HG02943 (cell line): ENCODE measurements at regions not wholly inside any gene's neighbourhood (a gene's known extent, or its start where the extent isn't known, plus 50 kb on each side); places are given as distances from the start of the nearest gene placed in this dataset.

Source experiments
- ATAC-seq: cut with Tn5 transposase; IDR thresholded peaks from one replicate; pipeline ENCODE4 v1.9.1; 2021; ENCODE audit warnings: mild to moderate bottlenecking, low read depth, moderate library complexity; ENCODE audit not compliant: unreplicated experiment

DNA sequence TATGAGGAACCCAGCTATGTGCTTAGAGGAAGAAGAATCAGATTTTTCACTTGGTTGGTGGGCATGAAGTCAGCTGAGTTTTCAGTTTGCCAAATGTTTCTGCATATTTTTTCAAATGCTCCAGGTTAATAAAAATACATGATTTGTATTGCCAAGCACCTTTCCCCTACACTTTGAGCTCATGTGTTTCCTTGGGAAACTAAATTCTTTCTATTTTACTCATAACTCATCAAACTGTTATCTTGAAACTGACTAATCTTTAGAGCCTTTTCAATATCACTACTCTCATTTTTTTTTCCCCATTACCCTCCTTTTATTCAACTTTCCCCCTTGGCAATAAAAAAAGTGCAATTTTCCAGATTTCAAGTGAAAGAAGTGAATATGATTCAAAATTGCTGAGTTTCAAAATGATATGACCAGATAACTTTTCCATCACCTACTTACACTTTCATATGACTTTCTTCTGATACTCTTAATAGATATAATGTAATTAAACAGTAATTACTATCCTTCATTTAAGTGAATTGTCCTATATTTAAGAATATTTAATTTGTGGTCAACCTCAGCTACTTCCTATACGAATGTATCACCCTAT is 91.9 kb upstream of the SOX6 start:
- no peak for ATAC-seq

DNA sequence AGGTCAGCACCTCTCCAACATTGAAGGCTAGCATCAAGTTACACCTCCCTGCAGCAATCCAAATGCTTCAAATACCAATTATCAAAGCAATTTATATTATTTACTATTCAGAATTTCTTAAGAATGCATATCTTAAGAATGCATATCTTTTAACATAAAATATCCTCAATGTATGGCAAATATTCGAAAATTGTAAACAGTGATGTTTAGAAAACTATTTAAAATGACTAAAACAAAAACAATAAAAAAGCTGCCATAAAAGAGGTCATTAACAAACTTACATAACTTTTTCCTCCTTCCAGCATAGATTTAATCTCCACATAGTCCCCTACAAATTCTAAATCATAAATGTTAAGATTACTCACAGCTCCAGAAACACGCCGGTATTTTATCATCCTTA is 85.1 kb upstream of the SOX6 start:
- no peak for ATAC-seq

DNA sequence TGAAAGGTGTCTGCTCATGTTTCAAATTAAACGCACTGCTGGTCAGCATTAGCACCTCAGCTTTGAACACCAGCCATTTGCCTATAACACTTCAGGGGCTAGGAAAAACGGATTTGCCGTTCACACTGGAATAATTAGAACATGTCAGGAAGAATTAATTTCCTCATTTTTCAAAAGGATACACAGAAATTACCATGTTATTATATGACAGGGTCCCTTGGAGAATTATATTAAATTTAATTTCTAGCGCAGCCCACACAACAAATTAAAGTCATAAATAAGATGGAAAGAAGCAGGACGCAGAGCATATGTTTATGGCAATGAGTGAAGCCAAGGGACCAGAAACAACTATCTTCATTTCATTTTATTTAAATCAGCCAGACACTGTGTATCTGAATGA is 83.8 kb upstream of the SOX6 start:
- no peak for ATAC-seq

DNA sequence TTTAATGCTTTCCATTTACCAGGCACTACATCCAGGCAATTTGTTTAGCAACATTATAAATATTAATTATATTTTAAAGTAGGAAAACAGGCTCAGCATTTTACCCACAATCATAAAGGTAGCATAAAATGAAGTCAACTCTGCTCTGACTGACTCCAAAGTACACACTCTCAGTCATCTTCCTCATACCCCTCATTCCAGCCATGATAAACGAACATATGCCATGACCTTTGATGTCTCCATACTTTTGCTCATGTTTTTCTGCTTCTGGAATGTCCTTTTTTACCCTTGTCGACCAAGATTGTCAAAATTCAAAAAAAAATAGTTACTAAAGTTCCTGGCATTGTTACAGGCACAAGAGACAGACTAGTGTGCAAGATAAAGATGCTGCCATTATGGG is 77.7 kb upstream of the SOX6 start:
- ATAC-seq: no peak

DNA sequence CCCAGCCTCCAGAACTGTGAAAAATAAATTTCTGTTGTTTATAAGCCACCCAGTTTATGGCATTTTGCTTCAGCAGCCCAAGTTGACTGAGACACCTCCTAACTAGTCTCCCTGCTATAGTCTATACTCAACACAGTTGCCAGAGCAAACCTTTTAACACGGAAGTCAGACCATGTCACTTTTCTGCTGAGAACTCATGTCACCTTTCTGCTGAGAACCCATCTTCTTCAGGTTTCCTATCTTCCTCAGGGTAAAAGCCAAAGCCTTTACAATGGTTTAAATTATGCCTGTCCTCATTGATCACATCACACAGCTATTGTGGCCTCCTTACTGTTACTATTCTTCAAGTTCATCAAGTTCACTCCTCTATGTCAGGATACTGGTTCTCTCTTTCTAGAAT is 74.3 kb upstream of the SOX6 start:
- no peak for ATAC-seq

DNA sequence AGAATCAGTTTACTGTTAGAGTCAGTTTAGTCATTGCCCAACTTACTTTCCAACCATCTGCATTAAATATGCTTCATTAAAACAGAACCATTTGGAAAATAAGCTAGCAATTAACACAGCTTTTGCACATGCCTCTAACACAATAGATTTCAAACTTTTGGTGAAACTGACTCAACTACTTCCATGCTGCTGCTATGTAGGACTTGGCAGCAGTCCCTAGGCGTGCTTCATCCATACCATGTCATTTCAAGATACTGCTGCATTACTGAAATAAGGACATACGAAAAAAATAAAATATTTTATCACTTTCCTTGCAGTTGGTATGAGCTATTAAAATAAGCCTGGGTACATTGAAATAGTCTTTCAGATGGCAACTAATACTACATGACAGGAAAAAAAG is 65.5 kb upstream of the SOX6 start:
- no peak for ATAC-seq

DNA sequence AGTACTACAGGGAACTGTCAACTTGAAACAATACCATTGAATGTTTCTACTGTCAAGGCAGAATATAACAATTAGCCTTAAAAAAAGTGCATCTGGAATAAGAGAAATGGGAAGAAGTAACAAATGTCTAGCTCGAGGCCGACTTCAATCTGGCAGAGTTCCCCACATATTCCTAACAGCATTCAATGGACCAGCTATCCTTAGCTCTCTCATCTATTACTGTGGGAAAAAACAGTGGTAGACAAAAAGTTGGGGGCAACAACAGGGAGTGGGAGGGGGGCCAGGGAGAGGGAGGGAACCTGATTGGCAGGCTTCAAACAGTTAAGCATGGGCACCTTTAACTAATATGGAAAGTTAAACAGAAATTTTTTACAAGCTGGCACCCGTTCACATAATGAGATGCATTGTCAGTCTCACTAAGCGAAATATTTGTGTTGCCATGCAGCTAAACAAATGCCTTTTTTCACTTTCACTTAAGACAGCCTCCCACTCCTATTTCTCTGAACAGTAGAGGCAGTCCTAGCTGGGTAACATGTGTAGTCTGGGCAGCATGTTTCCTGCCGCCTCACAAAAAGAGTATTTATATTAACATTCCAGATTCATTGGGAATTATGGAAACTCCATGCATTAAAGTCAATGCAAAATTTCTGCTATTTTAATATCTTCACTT is 62.2 kb upstream of the SOX6 start:
- no peak for ATAC-seq

DNA sequence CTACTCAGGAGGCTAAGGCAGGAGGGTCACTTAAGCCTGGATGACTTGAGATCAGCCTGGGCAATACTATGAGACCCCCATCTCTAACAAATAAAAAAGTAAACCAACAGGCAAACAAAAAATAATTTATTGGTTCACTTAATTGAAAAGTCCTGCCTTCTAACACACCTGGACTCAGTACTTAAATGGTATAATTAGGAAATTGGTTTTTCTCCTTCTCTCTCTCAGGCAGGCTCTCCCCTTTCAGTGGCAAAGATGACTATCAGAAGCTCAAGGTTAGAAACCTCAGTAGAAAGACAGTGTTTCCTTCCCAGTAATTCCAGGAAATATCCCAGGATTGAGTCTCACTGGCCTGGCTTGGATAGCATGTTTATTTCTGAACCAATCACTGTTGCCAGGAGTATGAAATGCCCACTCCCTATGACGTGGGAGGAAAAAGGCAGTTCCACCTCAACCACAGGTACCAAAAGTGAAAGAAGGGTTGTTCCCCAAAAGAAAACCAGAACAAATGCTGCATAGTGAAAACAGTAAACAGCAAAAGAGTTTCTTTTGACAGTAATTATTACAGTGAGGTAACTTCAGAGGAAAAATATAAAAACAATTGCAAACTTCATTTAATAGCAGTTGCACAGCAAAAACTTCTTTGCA is 56.3 kb upstream of the SOX6 start:
- no peak for ATAC-seq

DNA sequence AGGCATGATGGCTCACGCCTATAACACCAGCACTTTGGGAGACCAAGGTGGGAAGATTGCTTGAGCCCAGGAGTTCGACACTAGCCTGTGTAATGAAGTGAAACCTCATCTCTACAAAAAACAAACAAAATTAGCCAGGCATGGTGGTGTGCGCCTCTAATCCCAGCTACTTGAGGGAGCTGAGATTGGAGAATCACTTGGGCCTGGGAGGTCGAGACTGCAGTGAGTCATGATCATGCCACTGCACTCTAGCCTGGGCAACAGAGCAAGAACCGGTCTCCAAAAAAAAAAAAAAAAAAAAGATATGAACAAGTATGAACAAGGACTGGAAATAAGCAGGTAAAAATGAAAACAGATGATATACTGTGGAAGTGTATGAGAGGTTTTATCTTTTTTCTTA is 54.1 kb upstream of the SOX6 start:
- no peak for ATAC-seq

DNA sequence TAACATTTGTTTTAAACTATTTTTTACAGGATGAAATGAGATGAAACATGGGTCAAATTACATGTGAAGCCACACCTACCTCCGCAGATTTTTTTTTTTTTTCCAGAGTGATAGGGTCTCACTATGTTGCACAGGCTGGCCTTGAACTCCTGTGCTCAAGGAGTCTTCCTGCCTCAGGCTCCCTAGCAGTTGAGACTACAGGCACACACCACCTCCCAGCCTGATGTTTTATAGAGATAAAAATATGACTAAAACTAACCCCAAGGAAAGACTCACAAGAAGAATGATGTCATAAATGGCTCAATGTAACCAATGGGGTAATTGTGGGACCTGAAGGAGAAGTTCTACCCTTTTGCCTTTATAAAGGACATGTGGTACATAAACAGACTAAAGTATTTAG is 52.3 kb upstream of the SOX6 start:
- no peak for ATAC-seq

DNA sequence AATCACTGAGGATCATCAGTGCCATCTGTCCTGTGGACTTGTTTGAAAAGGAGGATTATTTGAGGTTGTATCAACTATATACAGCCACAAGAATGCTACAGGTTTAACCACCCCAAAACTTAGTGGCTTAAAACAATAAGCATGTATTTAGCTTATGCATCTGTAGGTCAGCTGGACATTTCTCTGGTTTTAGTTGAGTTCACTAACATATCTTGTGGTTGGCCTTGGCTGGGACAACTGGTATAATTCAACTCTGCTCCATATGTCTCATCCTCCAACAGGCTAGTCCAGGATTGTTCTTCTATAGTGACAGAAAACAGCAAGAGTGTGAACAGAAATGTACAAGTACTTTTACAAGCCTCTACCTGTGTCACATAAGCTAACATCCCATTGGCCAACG is 49.9 kb upstream of the SOX6 start:
- no peak for ATAC-seq
